Activated CD4-positive, alpha-beta T cell treated with anti-CD3 and anti-CD28 coated beads, Interleukin-2, amount 10 ng/mL, durations not matched to agents 24 days and 14 days (primary cell): ENCODE measurements at regions not wholly inside any gene's neighbourhood (a gene's known extent, or its start where the extent isn't known, plus 50 kb on each side); places are given as distances from the start of the nearest gene placed in this dataset.

Experiments
- DNase-seq: peaks from one replicate; pipeline ENCODE4 v3.0.0; 2022
- H3K27ac Mint-ChIP-seq: one replicate; pipeline ENCODE4 v1.8.0; 2022; ENCODE audit warnings: mild to moderate bottlenecking, mixed read lengths
- H3K27me3 Mint-ChIP-seq: one replicate; pipeline ENCODE4 v1.8.0; 2022; ENCODE audit warnings: mixed read lengths
- H3K36me3 Mint-ChIP-seq: one replicate; pipeline ENCODE4 v1.8.0; 2022; ENCODE audit warnings: low read depth, mild to moderate bottlenecking, mixed read lengths
- H3K4me1 Mint-ChIP-seq: one replicate; pipeline ENCODE4 v1.8.0; 2021; ENCODE audit warnings: mixed read lengths
- H3K4me3 Mint-ChIP-seq: one replicate; pipeline ENCODE4 v1.8.0; 2022; ENCODE audit warnings: mild to moderate bottlenecking, moderate library complexity, mixed read lengths
- H3K9me3 Mint-ChIP-seq: one replicate; pipeline ENCODE4 v1.8.0; 2021; ENCODE audit warnings: mixed read lengths
- intact Hi-C: fragments of 100-400 bp; cut with micrococcal nuclease; formaldehyde crosslinking; loops from one replicate; pipeline ENCODE4 v1.15.1; 2023

- DNase-seq: no peak
- no peaks in the 10 kb centered on the region for H3K36me3 Mint-ChIP-seq
- H3K4me3 Mint-ChIP-seq: no peak overlapping the region
- H3K9me3 Mint-ChIP-seq: no peaks in the 10 kb centered on the region
- intact Hi-C loops: no loop called here
- no peaks in the 10 kb centered on the region for H3K4me1 Mint-ChIP-seq
- H3K27me3 Mint-ChIP-seq: no peaks in the 10 kb centered on the region
- H3K27ac Mint-ChIP-seq: no peak overlapping the region
These were observed 402.8 kb downstream of the BRD1 start for GRCh38 chr22:49424893-49425270.

GRCh38 chr22:49423125-49423650, 404.5 kb downstream of the BRD1 start:
- Mint-ChIP-seq H3K9me3 (no peaks in the 10 kb centered on the region), H3K4me3 (no peak overlapping the region), H3K4me1 (no peaks in the 10 kb centered on the region), H3K27me3 (no peaks in the 10 kb centered on the region), H3K36me3 (no peaks in the 10 kb centered on the region), H3K27ac (no peak overlapping the region)
- intact Hi-C loops: no loop called here
- no peak for DNase-seq

GRCh38 chr22:49422701-49423100, 405.0 kb downstream of the BRD1 start:
- Mint-ChIP-seq H3K4me1 (no peaks in the 10 kb centered on the region), H3K27me3 (no peaks in the 10 kb centered on the region), H3K27ac (no peak overlapping the region), H3K36me3 (no peaks in the 10 kb centered on the region), H3K4me3 (no peak overlapping the region), H3K9me3 (no peaks in the 10 kb centered on the region)
- intact Hi-C loops: no loop called here
- DNase-seq: no peak

GRCh38 chr22:49420651-49421050, 407.0 kb downstream of the BRD1 start:
- Mint-ChIP-seq H3K4me3 (no peak overlapping the region), H3K36me3 (no peaks in the 10 kb centered on the region), H3K9me3 (no peaks in the 10 kb centered on the region), H3K27ac (no peak overlapping the region), H3K27me3 (no peaks in the 10 kb centered on the region), H3K4me1 (no peaks in the 10 kb centered on the region)
- intact Hi-C loops: no loop called here
- no peak for DNase-seq

GRCh38 chr22:49419661-49420060, 408.0 kb downstream of the BRD1 start:
- DNase-seq: no peak
- intact Hi-C loops: no loop called here
- Mint-ChIP-seq H3K9me3 (no peaks in the 10 kb centered on the region), H3K4me3 (no peak overlapping the region), H3K4me1 (no peaks in the 10 kb centered on the region), H3K36me3 (no peaks in the 10 kb centered on the region), H3K27me3 (no peaks in the 10 kb centered on the region), H3K27ac (no peak overlapping the region)

- Mint-ChIP-seq H3K27me3 (no peaks in the 10 kb centered on the region), H3K27ac (no peak overlapping the region), H3K36me3 (no peaks in the 10 kb centered on the region), H3K4me1 (no peaks in the 10 kb centered on the region), H3K4me3 (no peak overlapping the region), H3K9me3 (no peaks in the 10 kb centered on the region)
- DNase-seq: no peak
- intact Hi-C loops: no loop called here
These were observed 408.7 kb downstream of the BRD1 start for GRCh38 chr22:49418943-49419342.

- Mint-ChIP-seq H3K27me3 (no peaks in the 10 kb centered on the region), H3K27ac (no peak overlapping the region), H3K36me3 (no peaks in the 10 kb centered on the region), H3K4me3 (no peak overlapping the region), H3K4me1 (no peaks in the 10 kb centered on the region), H3K9me3 (no peaks in the 10 kb centered on the region)
- DNase-seq: no peak
- intact Hi-C loops: no loop called here
These were observed 409.3 kb downstream of the BRD1 start for GRCh38 chr22:49418341-49418894.

GRCh38 chr22:49417833-49418232, 409.8 kb downstream of the BRD1 start:
- Mint-ChIP-seq H3K9me3 (no peaks in the 10 kb centered on the region), H3K27ac (no peak overlapping the region), H3K4me1 (no peaks in the 10 kb centered on the region), H3K27me3 (no peaks in the 10 kb centered on the region), H3K4me3 (no peak overlapping the region), H3K36me3 (no peaks in the 10 kb centered on the region)
- no peak for DNase-seq
- intact Hi-C loops: no loop called here

GRCh38 chr22:49417326-49417725, 410.3 kb downstream of the BRD1 start:
- Mint-ChIP-seq H3K4me3 (no peak overlapping the region), H3K27ac (no peak overlapping the region), H3K27me3 (no peaks in the 10 kb centered on the region), H3K4me1 (no peaks in the 10 kb centered on the region), H3K9me3 (no peaks in the 10 kb centered on the region), H3K36me3 (no peaks in the 10 kb centered on the region)
- DNase-seq: no peak
- intact Hi-C loops: no loop called here

- Mint-ChIP-seq H3K36me3 (no peaks in the 10 kb centered on the region), H3K27me3 (peaks cover 1% of the 10 kb centered on the region), H3K4me1 (no peaks in the 10 kb centered on the region), H3K27ac (no peak overlapping the region), H3K9me3 (no peaks in the 10 kb centered on the region), H3K4me3 (no peak overlapping the region)
- no peak for DNase-seq
- intact Hi-C loops: no loop called here
These were observed 412.3 kb downstream of the BRD1 start for GRCh38 chr22:49415151-49415951.

- H3K9me3 Mint-ChIP-seq: no peaks in the 10 kb centered on the region
- H3K27me3 Mint-ChIP-seq: peaks cover 1% of the 10 kb centered on the region
- H3K4me3 Mint-ChIP-seq: no peak overlapping the region
- intact Hi-C loops: no loop called here
- no peak for DNase-seq
- H3K27ac Mint-ChIP-seq: no peak overlapping the region
- no peaks in the 10 kb centered on the region for H3K36me3 Mint-ChIP-seq
- H3K4me1 Mint-ChIP-seq: no peaks in the 10 kb centered on the region
These were observed 414.1 kb downstream of the BRD1 start for GRCh38 chr22:49413551-49413950.

- DNase-seq: no peak
- intact Hi-C loops: no loop called here
- H3K9me3 Mint-ChIP-seq: no peaks in the 10 kb centered on the region
- no peaks in the 10 kb centered on the region for H3K4me1 Mint-ChIP-seq
- H3K27me3 Mint-ChIP-seq: peaks cover 1% of the 10 kb centered on the region
- no peaks in the 10 kb centered on the region for H3K36me3 Mint-ChIP-seq
- no peak overlapping the region for H3K27ac Mint-ChIP-seq
- no peak overlapping the region for H3K4me3 Mint-ChIP-seq
These were observed 414.5 kb downstream of the BRD1 start for GRCh38 chr22:49413146-49413545.

- intact Hi-C loops: no loop called here
- peaks cover 1% of the 10 kb centered on the region for H3K27me3 Mint-ChIP-seq
- no peaks in the 10 kb centered on the region for H3K9me3 Mint-ChIP-seq
- no peaks in the 10 kb centered on the region for H3K36me3 Mint-ChIP-seq
- no peak for DNase-seq
- H3K27ac Mint-ChIP-seq: no peak overlapping the region
- H3K4me3 Mint-ChIP-seq: no peak overlapping the region
- H3K4me1 Mint-ChIP-seq: no peaks in the 10 kb centered on the region
These were observed 415.4 kb downstream of the BRD1 start for GRCh38 chr22:49412236-49412635.

- Mint-ChIP-seq H3K36me3 (no peaks in the 10 kb centered on the region), H3K27ac (no peak overlapping the region), H3K27me3 (peaks cover 1% of the 10 kb centered on the region), H3K4me1 (no peaks in the 10 kb centered on the region), H3K4me3 (no peak overlapping the region), H3K9me3 (no peaks in the 10 kb centered on the region)
- intact Hi-C loops: no loop called here
- DNase-seq: no peak
These were observed 416.4 kb downstream of the BRD1 start for GRCh38 chr22:49411236-49411635.
